Motor neuron (in vitro differentiated cells): ENCODE measurements at regions not wholly inside any gene's neighbourhood (a gene's known extent, or its start where the extent isn't known, plus 50 kb on each side); places are given as distances from the start of the nearest gene placed in this dataset.
A peak's percentile ranks its signal among the peaks of the same experiment; 100 is the strongest.

Experiments
- ATAC-seq, 8 experiments: fragments of 200-7000 bp; cut with Tn5 transposase; replicated peaks in 6 of 8; 2 replicates each; pipeline ENCODE4 v1.8.0; 2021; ENCODE audit warnings: mild to moderate bottlenecking in 8 of 8, moderate library complexity in 8 of 8
- H3K27ac ChIP-seq, 2 donors: fragments of 250-450 bp; sonication (Bioruptor Pico); 2 replicates each; pipeline ENCODE4 v1.9.0; 2021; ENCODE audit warnings: antibody characterized with exemption in 2 of 2, mild to moderate bottlenecking in 2 of 2, moderate library complexity in 1 of 2
- H3K4me1 ChIP-seq, 2 donors: fragments of 250-450 bp; sonication (Bioruptor Pico); replicated peaks in 1 of 2; 2 replicates each; pipeline ENCODE4 v1.6.1; 2021; ENCODE audit warnings: antibody characterized with exemption in 2 of 2, mild to moderate bottlenecking in 2 of 2, moderate library complexity in 1 of 2
- H3K4me3 ChIP-seq, 5 donors: fragments of 250-450 bp; sonication (Bioruptor Pico); 2 replicates each; pipeline ENCODE4 v1.9.0; 2021; ENCODE audit warnings: antibody characterized with exemption in 5 of 5, mild to moderate bottlenecking in 5 of 5, moderate library complexity in 4 of 5
- WGBS, 10 experiments: fragments of 450-650 bp; shearing (Covaris generic); methylation state at CpG; one replicate each; pipeline ENCODE4 v1.0.0; 2022; 5-methylcytosine and 5-hydroxymethylcytosine counted together
- in situ Hi-C, 9 experiments: fragments of 400-800 bp; cut with MboI; loops; one replicate each; pipeline ENCODE4 v1.15.0; 2021; ENCODE audit warnings: low sequenced_read_pairs in 9 of 9, low pct_unique_long_range_greater_than_20kb in 2 of 9; ENCODE audit not compliant: unreplicated experiment in 9 of 9

DNA sequence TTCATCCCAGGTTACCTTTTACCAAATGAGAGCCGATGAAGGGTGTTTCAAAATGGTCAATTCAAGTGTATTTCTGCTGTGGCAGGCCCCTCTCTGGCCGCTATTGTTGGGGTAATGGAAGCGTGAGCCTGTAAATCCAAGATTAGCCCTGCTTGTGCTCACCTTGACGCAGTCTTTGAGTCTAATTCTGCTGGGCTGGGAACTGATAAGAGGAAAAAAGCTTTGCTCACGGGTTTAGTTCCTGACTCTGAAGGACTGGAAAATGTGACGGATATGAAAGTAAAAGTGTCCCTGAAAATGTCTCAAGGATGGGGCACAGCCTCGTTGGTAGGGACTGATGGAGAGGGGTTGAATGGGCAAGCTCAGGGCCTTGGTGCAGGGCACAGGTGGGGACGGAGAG is 125.9 kb upstream of the GALNT2 start:
- Histone ChIP-seq H3K4me3 (no peak overlapping the region), H3K27ac (no peak overlapping the region), H3K4me1 (no peaks in the 10 kb centered on the region)
- ATAC-seq: no peak
- 32 to 92% (median 70%) methylated on average over 3 to 8 of the region's 8 CpGs; no CpG with 5 or more reads in 2 of the 10 experiments for WGBS, 10 experiments
- in situ Hi-C loops: no loop called here

DNA sequence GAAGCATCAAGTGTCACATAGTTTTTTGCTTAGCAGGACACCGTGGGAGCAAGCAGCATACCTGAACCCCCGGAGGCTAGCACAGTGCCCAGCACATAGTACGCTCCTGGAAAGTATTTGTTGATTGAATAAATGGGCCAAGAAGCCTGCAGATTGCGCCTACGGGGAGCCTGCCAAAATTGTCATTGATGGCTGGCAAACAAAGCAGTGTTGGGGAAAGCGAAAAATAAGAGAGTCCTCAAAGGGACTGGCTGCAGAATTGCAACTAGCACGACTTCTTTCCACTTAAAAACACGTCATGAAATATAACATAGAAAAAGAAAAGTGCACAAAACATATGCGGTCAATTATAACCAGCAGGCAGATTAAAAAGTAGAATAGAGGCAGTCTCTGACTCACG is 125.2 kb upstream of the GALNT2 start:
- ATAC-seq: no peak
- Histone ChIP-seq H3K4me3 (no peak overlapping the region), H3K4me1 (no peaks in the 10 kb centered on the region), H3K27ac (no peak overlapping the region)
- in situ Hi-C loops: no loop called here
- WGBS, 10 experiments: 0 to 94% (median 80%) methylated on average over 3 to 10 of the region's 10 CpGs

DNA sequence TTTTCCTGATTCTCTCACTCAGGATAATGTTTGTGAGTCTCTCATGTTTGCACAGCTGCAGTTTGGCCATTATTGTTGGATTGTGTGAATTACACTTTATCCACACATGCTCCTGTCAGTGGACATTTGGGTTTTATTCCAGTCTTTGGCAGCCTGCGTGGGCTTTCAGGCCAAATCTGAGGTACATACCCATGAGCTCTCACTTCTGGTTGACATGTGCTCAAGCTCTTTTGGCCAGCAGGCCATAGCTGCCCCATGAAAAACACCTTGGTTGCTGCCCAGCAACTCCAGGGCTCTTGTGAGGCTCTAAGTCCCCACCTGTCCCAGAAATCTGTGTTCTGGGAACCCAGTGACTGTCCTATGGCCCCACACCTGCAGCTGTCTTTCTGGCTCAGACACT is 124.5 kb upstream of the GALNT2 start:
- no peak overlapping the region for H3K4me3 ChIP-seq
- H3K27ac ChIP-seq: no peak overlapping the region
- H3K4me1 ChIP-seq: no peaks in the 10 kb centered on the region
- in situ Hi-C loops: no loop called here
- 0 to 100% (median 82%) methylated on average over 1 of the region's 1 CpG; no CpG with 5 or more reads in 5 of the 10 experiments for WGBS, 10 experiments
- ATAC-seq: peak in 1 of 8 experiments; percentile 77

DNA sequence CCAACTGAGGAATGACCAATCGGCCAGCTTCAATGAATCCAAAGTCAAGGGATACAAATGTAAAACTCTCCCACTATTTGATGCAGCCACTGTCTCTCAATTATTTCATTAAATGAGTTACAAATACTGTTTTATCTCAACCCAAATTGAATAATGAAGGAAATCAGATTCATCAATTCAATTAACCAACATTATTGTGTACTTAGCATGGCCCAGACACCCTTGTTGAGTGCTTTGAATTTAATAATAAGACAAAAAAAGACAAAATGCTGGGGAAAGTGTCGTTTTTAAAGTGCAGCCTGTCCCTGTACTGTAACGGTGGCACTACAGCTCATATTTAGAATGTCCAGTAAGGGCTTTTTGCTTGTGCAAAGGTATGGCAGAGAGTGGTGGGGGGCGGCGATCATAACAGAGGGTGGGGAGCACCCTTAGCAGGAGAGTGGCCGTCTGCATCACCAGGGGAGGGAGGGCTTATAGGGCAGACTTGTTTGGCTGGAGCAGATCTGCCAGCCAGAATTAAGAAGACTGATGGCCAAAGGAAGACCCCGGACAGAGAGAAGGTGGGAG is 123.8 kb upstream of the GALNT2 start:
- H3K27ac ChIP-seq: no peak overlapping the region
- H3K4me1 ChIP-seq: peaks cover 0 to 2% of the 10 kb centered on the region in 2 donors
- 0 to 83% (median 69%) methylated on average over 1 to 7 of the region's 7 CpGs; no CpG with 5 or more reads in 1 of the 10 experiments for WGBS, 10 experiments
- ATAC-seq: no peak
- H3K4me3 ChIP-seq: no peak overlapping the region
- in situ Hi-C loops: no loop called here

DNA sequence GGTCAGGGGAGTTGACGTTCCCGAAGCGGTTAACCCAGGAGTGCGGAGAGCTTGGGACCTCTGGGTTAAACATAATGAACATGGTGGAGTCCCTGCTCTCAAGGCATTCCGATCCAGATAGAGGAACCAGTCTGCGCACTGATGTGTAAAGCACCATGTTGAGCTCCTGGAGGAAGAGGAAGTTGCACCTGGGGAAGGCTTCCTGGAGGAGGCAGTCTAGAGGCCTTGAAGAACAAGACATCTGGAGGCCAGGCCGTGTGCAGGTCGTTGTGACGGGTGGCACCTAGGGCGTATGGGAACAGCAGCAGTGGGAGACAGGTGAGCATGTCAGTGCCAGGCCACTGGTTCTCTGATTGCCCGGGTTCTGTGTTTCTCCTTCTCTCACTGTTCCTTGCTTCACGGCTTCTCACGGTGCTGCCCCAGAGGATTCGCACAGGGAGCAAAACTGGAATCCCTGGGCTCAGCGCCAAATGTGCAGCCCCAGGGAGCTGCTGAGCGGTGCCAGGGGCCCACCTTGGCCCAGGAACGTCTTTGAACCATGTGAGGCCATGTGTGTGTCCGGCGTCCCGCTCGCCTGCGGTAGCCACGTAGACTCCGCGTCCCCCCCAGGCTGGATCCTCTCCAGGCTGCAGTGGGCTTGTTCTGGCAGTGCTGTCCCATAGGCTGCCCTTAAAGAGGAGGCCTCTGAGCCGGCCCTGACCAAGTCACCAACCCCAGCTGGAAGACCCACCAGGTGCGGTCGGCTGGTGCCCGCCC is 122.9 kb upstream of the GALNT2 start:
- Histone ChIP-seq H3K4me1 (peaks cover 0 to 3% of the 10 kb centered on the region in 2 donors), H3K27ac (no peak overlapping the region), H3K4me3 (no peak overlapping the region)
- in situ Hi-C loops: no loop called here
- WGBS, 10 experiments: 60 to 100% (median 92%) methylated on average over 1 to 18 of the region's 29 CpGs; no CpG with 5 or more reads in 3 of the 10 experiments
- ATAC-seq: no peak

DNA sequence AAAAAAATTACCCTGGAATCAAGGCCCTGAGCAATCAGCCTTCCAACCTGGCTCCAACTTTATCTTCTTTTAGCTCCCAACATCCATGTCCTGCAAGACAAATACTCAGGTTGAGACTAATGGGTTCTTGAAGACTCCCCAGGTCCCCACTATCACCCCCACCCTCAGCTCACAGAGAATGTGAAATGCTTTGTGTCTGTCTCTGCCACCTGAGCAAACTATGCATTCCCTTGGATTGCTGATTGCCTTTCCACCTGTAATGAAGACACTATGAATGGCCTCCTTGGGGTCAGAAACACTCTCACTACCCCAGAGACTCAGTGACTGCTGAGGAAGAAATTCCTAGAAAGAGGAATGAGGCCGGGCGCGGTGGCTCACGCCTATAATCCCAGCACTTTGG is 121.2 kb upstream of the GALNT2 start:
- Histone ChIP-seq H3K4me1 (peaks cover 0 to 3% of the 10 kb centered on the region in 2 donors), H3K27ac (no peak overlapping the region), H3K4me3 (no peak overlapping the region)
- WGBS, 10 experiments: 18 to 100% (median 89%) methylated on average over 1 to 4 of the region's 4 CpGs; no CpG with 5 or more reads in 4 of the 10 experiments
- in situ Hi-C loops: no loop called here
- ATAC-seq: no peak

DNA sequence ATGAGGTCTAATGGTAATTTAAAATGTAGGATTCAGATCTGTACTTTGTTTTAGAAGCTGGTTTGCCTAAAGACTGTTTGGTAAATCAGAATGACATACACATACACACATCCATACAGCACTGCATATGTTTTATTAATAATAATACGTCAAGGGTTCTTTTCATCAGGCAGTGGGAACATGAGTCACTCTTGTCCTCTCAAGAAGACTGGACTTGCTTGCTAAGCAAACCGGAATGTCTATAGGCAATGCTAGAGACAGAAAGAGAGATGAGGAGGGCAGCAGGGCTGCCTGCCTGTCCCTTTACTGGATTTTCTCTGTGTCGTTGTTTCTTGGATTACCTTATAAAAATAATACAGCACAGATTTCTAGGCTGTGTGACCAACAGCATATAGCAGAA is 119.1 kb upstream of the GALNT2 start:
- ATAC-seq: peak in 3 of 8 experiments; percentile 59 to 87 (median 65)
- in situ Hi-C loops: no loop called here
- WGBS, 10 experiments: 64 to 100% (median 80%) methylated on average over 1 to 3 of the region's 3 CpGs; no CpG with 5 or more reads in 4 of the 10 experiments

DNA sequence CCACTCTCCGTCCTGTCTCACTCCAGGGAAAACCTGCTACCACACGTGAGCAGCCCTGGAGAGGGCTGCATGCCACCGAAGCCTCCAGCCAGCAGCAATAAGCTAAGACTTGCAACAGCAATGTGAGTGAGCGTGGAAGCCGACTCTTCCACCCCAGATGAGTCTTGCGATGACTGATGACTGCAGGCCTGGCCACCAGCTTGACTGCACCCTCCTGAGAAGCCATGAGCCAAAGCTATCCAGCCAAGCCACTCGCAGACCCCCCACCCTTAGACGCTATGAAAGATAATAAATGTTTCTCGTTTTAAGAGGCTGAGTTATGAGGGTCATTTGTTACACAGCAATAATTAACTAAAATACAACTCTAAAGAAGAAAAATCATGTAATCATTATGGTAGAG is 118.6 kb upstream of the GALNT2 start:
- in situ Hi-C loops: no loop called here
- no peak overlapping the region for H3K4me3 ChIP-seq
- peaks cover 0 to 3% of the 10 kb centered on the region in 2 donors for H3K4me1 ChIP-seq
- 0 to 100% (median 76%) methylated on average over 1 to 8 of the region's 9 CpGs; no CpG with 5 or more reads in 2 of the 10 experiments for WGBS, 10 experiments
- ATAC-seq: peak in 3 of 8 experiments; percentile 24 to 65 (median 55)
- no peak overlapping the region for H3K27ac ChIP-seq

More for the DNA sequence above, 119.1 kb upstream of the GALNT2 start:
- peaks cover 0 to 3% of the 10 kb centered on the region in 2 donors for H3K4me1 ChIP-seq
- H3K4me3 ChIP-seq: no peak overlapping the region
- no peak overlapping the region for H3K27ac ChIP-seq

DNA sequence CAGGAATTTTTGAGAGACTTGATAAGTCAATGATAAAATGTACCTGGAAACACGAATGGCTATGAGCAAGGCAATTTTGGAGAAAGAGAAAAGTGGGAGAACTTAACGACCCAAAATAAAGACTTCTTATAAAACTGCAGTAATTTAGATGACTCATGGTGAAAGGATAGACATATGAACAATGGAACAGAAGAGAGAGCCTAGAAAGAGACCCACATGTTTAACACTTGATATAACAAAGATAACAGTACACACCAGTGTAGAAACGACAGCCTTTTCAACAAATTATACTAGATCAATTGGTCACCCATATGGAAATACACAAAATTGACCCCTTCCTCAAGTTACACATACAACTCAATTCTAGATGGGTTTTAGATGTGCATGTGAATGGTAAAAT is 117.5 kb upstream of the GALNT2 start:
- Histone ChIP-seq H3K4me3 (no peak overlapping the region), H3K4me1 (peaks cover 0 to 3% of the 10 kb centered on the region in 2 donors), H3K27ac (no peak overlapping the region)
- in situ Hi-C loops: no loop called here
- no peak for ATAC-seq
- 0 to 79% (median 32%) methylated on average over 1 to 3 of the region's 3 CpGs for WGBS, 10 experiments

DNA sequence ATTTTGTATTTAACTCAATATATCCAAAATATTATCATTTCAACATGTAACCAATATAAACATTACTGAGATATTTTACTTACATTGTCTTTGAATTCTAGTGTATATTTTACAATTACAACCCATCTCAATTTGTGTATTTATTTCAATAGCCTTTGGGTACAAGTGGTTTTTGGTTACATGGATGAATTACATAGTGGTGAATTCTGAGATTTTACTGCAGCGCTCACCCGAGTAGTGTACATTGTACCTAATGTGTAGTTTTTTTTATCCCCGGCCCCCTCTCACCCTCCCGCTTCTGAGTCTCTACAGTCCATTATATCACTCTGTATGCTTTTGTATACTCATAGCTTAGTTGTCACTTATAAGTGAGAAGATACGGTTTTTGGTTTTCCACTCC is 117.0 kb upstream of the GALNT2 start:
- in situ Hi-C loops: no loop called here
- peaks cover 0 to 3% of the 10 kb centered on the region in 2 donors for H3K4me1 ChIP-seq
- no peak for ATAC-seq

DNA sequence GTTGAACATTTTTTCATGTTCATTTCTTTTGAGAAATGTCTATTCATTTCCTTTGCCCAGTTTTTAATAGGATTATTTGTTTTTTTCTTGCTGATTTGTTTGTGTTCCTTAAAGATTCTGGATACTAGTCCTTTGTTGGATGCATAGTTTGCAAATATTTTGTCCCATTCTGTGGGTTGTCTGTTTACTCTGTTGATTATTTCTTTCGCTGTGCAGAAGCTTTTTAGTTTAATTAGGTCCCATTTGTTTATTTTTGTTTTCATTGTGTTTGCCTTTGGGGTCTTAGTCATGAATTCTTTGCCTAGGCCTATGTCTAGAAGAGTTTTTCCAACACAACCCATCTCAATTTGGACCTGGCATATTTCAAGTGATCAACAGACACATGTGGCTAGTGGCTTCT is 116.1 kb upstream of the GALNT2 start:
- H3K27ac ChIP-seq: no peak overlapping the region
- H3K4me3 ChIP-seq: no peak overlapping the region
- peaks cover 0 to 3% of the 10 kb centered on the region in 2 donors for H3K4me1 ChIP-seq
- ATAC-seq: no peak
- in situ Hi-C loops: no loop called here
- WGBS, 10 experiments: 10 to 82% (median 60%) methylated on average over 1 of the region's 1 CpG; no CpG with 5 or more reads in 1 of the 10 experiments

More for the DNA sequence above, 117.0 kb upstream of the GALNT2 start:
- Histone ChIP-seq H3K4me3 (no peak overlapping the region), H3K27ac (no peak overlapping the region)
- 24 to 100% (median 90%) methylated on average over 2 to 5 of the region's 5 CpGs; no CpG with 5 or more reads in 1 of the 10 experiments for WGBS, 10 experiments

DNA sequence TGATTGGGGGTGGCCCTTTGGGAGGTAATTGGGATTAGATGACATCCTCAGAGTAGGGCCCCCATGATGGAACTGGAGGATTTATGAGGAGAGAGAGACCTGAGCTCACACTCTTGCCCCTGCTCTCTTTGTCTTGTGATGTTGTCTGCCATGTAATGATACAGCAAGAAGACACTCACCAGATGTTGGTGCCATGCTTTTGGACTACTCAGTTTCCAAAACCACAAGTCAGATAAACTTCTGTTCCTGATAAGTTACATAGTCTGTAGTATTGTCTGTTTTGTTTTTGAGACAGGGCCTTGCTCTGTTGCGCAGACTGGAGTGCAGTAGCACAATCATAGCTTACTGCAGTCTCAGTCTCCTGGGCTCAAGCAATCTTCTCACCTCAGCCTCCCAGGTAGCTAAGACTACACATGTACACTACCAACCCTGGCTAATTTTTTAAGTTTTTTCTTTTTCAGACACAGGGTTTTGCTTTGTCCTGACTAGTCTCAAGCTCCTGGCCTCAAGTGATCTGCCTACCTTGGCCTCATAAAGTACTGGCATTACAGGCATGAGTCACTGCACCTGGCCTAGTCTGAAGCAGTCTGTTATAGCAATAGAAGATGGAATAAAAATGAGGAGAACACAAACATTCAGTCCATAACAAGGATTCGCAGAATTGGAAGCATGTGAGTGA is 115.0 kb upstream of the GALNT2 start:
- Histone ChIP-seq H3K4me3 (no peak overlapping the region), H3K4me1 (peaks cover 0 to 3% of the 10 kb centered on the region in 2 donors), H3K27ac (no peak overlapping the region)
- in situ Hi-C loops: no loop called here
- WGBS, 10 experiments: 12 to 100% (median 96%) methylated on average over 1 to 2 of the region's 2 CpGs; no CpG with 5 or more reads in 2 of the 10 experiments
- no peak for ATAC-seq
